ENCODE measurements at regions not wholly inside any gene's neighbourhood (a gene's known extent, or its start where the extent isn't known, plus 50 kb on each side); places are given as distances from the start of the nearest gene placed in this dataset.

- Histone ChIP-seq H3K4ac (replicated peaks; ENCODE audit: insufficient read length, low read depth, low read length) (no peak overlapping the region), H2BK5ac (ENCODE audit: low read depth, low read length) (no peak overlapping the region), H3K14ac (ENCODE audit: insufficient read length) (no peak overlapping the region), H2BK15ac (ENCODE audit: low read length) (no peak overlapping the region), H2AFZ (ENCODE audit: low read length) (no peak overlapping the region), H3K27me3 (replicated peaks in 1 of 4; ENCODE audit: control insufficient read depth in 3 of 4, extremely low read depth in 1 of 4, insufficient read depth in 3 of 4, low read length in 3 of 4) (no peaks in the 10 kb centered on the region), H4K20me1 (replicated peaks in 1 of 2; ENCODE audit: control insufficient read depth in 1 of 2, insufficient read depth in 2 of 2, low read length in 2 of 2) (no peaks in the 10 kb centered on the region), H4K5ac (ENCODE audit: insufficient read length, low read depth, low read length) (no peak overlapping the region), H3K23ac (ENCODE audit: insufficient read length) (no peak overlapping the region), H4K8ac (ENCODE audit: extremely low read depth, insufficient read depth, low read length) (no peak overlapping the region), H2BK20ac (ENCODE audit: low read length) (no peak overlapping the region), H3K9me3 (ENCODE audit: insufficient read depth in 2 of 2, low read depth in 1 of 2, low read length in 1 of 2) (no peaks in the 10 kb centered on the region), H2BK120ac (replicated peaks; ENCODE audit: low read depth, low read length) (no peak overlapping the region), H3K9ac (replicated peaks in 1 of 4; ENCODE audit: extremely low read depth in 1 of 4, low read depth in 3 of 4, low read length in 3 of 4) (no peak overlapping the region), H3K79me1 (ENCODE audit: low read depth, low read length) (no peaks in the 10 kb centered on the region), H3K23me2 (ENCODE audit: low read depth, low read length) (peaks cover 3% of the 10 kb centered on the region; the same call in 1 of the 2 replicates), H3K36me3 (ENCODE audit: control insufficient read depth in 2 of 4, insufficient read depth in 4 of 4, low read length in 3 of 4) (no peaks in the 10 kb centered on the region), H3K4me1 (replicated peaks in 1 of 4; ENCODE audit: control insufficient read depth in 3 of 4, insufficient read depth in 4 of 4, low read length in 3 of 4) (peaks cover 0 to 3% (median 0%) of the 10 kb centered on the region in 4 experiments; a peak in 1 of 7 replicates), H3K4me2 (ENCODE audit: insufficient read depth in 1 of 2, low read depth in 2 of 2, low read length in 2 of 2) (no peak overlapping the region), H3K4me3 (ENCODE audit: extremely low read depth in 1 of 4, insufficient read depth in 2 of 4, low read depth in 3 of 4, low read length in 4 of 4) (no peak overlapping the region), H3K79me2 (ENCODE audit: control insufficient read depth in 1 of 2, insufficient read depth in 2 of 2, low read length in 2 of 2) (no peaks in the 10 kb centered on the region), H2AK5ac (ENCODE audit: low read depth, low read length) (no peak overlapping the region), H3K56ac (replicated peaks; ENCODE audit: insufficient read length, low read depth, low read length) (no peak overlapping the region), H3K18ac (ENCODE audit: extremely low read depth, low read length) (no peak overlapping the region), H3K27ac (ENCODE audit: low read depth, low read length) (no peak overlapping the region), H2BK12ac (ENCODE audit: low read depth, low read length) (no peak overlapping the region), H4K91ac (replicated peaks; ENCODE audit: insufficient read length, low read length) (no peak overlapping the region)
- DNase-seq (ENCODE audit: low read depth in 1 of 2, low spot score in 2 of 2) (no peak), FAIRE-seq (no peak)
- WGBS, 2 experiments (ENCODE audit: extremely low coverage in 1 of 2, insufficient coverage in 1 of 2, insufficient read length in 1 of 2, insufficient replicate concordance in 2 of 2, low coverage in 1 of 2, low lambda C conversion rate in 2 of 2, missing lambda C conversion rate in 1 of 2), result 88% methylated on average over 2 of the region's 2 CpGs; no CpG with 5 or more reads in 1 of the 2 experiments
- POLR2A ChIA-PET (ENCODE audit: partially characterized antibody), result no interaction called here
- CTCF ChIA-PET (ENCODE audit: partially characterized antibody), result interaction anchor here (1.0 to 1.4 kb wide), 4 partner anchors 19 to 110 kb away, joined by 3 to 4 read pairs (median 4); no protein-coding TSS in a partner anchor
- TF ChIP-seq ATF2 (IDR thresholded peaks at IDR 0.05; ENCODE audit: low read length), result no peak
- TF ChIP-seq HDAC2 (IDR thresholded peaks at IDR 0.05; ENCODE audit: borderline replicate concordance in 1 of 2, low read depth in 2 of 2, low read length in 2 of 2), result no peak
- no peak for TF ChIP-seq SAP30 (IDR thresholded peaks at IDR 0.05; ENCODE audit: insufficient read depth, insufficient replicate concordance, low read length)
- no peak for TF ChIP-seq SIX5 (IDR thresholded peaks at IDR 0.05; ENCODE audit: low read depth, low read length)
- no peak for TF ChIP-seq SP4 (IDR thresholded peaks at IDR 0.05; ENCODE audit: low read length)
- no peak for TF ChIP-seq CTBP2 (IDR thresholded peaks at IDR 0.05; ENCODE audit: borderline replicate concordance, insufficient read depth, insufficient read length, low read length)
- TF ChIP-seq SIRT6 (IDR thresholded peaks at IDR 0.05; ENCODE audit: low read length), result no peak
- no peak for TF ChIP-seq SUZ12 (IDR thresholded peaks at IDR 0.05; ENCODE audit: low read length)
- TF ChIP-seq RNF2 (IDR thresholded peaks at IDR 0.05; ENCODE audit: borderline replicate concordance, low read depth, low read length, missing control alignments, poor library complexity, severe bottlenecking), result no peak
- no peak for TF ChIP-seq E2F6 (IDR thresholded peaks at IDR 0.05)
- no peak for TF ChIP-seq TEAD4 (IDR thresholded peaks at IDR 0.05; ENCODE audit: low read depth, low read length)
These were observed 79.2 kb downstream of the UNC5CL start for GRCh38 chr6:40959781-40960327.
